ENCODE measurements at regions not wholly inside any gene's neighbourhood (a gene's known extent, or its start where the extent isn't known, plus 50 kb on each side); places are given as distances from the start of the nearest gene placed in this dataset.

- intact Hi-C loops (cut with micrococcal nuclease): no loop called here
Observed at GRCh38 chr6:142676027-142676443, 268.9 kb downstream of the HIVEP2 start.

- intact Hi-C loops (cut with micrococcal nuclease): no loop called here
Observed at GRCh38 chr6:142676647-142677192, 268.3 kb downstream of the HIVEP2 start.

DNA sequence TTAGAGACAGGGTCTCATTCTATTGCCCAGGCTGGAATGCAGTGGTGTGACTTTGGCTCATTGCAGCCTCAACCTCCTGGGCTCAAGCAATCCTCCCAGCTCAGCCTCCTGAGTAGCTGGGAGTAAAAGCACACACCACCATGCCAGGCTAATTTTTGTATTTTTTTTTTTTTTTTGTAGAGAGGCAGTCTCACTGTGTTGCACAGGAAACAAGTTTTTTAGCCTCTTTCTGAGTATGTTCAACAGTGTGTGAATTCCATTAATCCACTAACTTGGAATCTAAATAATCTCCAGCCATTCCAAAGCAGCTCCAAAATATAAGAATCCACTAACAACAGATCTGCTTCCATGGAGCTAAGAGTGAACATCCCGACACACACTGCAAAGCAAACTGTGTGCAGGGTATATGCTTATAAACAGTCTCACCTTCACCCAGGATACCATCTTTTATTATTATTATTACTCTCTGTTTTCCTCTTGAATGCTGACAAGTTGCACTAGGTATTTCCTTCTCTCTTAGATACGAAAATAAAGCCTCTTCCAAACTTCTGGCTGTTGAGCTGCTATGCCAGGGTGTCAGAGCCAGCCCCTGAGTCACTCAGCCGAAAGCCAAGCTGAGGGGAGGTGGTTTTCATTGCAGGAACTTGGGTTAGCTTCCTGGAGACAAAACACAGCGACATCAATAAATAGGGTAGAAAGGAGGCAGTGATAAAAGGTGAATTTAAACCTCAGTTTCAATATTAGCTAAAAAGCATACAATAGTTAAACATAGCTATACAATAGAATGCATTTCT, 264.9 kb downstream of the HIVEP2 start:
- intact Hi-C loops (cut with micrococcal nuclease): no loop called here

DNA sequence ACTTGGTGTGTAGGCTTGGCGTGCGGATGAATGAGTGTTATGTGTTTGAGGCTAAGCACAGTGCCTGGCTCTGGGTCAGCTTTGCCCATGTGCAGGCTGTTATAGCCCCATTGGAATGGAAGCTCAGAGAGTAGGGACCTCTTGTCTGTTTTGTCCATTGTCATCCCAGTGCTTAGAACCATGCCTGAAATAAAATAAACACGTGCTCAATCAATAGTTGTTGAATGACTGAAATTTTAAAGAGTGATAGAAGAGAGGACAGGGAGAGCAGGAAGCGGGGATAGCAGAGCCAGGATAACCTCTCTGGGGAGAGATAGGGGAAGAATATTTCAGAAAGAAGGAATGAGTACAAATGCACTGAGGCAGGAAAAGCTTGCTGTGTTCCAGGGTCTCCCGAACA, 263.9 kb downstream of the HIVEP2 start:
- intact Hi-C loops (cut with micrococcal nuclease): no loop called here

GRCh38 chr6:142682985-142683384, 262.0 kb downstream of the HIVEP2 start:
- intact Hi-C loops (cut with micrococcal nuclease): no loop called here

GRCh38 chr6:142683714-142684141, 261.2 kb downstream of the HIVEP2 start:
- intact Hi-C loops (cut with micrococcal nuclease): no loop called here

DNA sequence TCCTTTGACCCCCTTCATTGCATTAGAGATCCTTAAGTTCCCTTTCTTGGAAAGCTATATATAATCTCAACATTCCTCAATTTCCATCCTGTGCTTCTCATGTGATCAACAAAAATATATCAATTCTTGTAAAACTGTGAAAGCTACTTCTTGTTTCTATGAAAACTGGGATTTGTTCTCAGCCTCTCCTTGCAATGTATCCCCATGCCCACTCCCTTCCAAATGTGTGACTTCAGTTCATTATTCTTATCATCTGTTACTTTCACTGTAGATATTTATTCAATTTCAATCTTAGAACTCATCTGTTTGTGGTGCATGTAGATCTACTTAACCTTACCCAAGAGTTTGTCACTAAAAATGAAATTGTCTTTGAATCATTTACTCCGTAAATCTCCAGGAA, 260.6 kb downstream of the HIVEP2 start:
- intact Hi-C loops (cut with micrococcal nuclease): no loop called here

GRCh38 chr6:142685852-142686506, 259.0 kb downstream of the HIVEP2 start:
- intact Hi-C loops (cut with micrococcal nuclease): no loop called here

- intact Hi-C loops (cut with micrococcal nuclease): no loop called here
Observed at GRCh38 chr6:142686507-142686887, 258.5 kb downstream of the HIVEP2 start.

DNA sequence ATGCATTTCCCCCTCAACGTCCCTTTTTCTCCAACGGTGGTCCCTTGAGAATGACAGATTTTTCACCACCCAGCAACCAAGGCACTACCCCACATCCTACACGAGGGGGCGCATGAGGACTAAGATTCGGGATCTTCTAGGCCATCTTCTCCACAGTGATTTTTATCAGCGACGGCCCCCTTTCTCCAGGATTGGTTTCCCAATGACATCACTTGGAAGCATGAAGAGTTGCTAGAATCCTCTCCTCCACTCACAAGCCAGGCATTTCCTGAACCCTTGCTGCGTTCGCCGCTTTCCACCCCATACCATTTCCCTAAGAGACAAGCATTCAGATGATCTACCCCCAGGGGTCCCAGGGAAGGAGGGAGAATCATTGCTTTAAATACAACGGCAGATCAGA, 252.0 kb downstream of the HIVEP2 start:
- intact Hi-C loops (cut with micrococcal nuclease): loop anchor here (1.0 to 10.0 kb wide), 7 partner anchors 152 to 734 kb away; no protein-coding TSS in a partner anchor

DNA sequence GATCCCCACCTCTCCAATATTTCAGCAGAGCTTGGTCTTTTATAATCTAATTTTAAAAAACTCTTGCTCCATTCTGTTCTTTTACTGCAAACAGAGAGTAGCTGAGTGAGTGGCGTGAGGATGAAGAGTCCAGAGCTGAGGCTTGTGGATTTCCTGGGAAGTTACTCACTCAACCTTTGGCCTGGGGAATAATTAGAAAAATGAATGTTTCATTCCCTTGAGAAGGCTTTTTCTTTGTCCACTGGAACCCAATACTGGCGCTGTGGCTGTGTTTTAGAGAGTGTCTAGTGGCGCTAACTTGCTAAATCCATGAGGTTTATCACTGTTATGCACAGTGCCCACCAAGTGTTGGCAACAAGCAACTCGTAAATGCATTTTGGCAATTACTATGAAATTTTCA, 251.5 kb downstream of the HIVEP2 start:
- intact Hi-C loops (cut with micrococcal nuclease): loop anchor here (1.0 to 10.0 kb wide), 7 partner anchors 151 to 734 kb away; no protein-coding TSS in a partner anchor

DNA sequence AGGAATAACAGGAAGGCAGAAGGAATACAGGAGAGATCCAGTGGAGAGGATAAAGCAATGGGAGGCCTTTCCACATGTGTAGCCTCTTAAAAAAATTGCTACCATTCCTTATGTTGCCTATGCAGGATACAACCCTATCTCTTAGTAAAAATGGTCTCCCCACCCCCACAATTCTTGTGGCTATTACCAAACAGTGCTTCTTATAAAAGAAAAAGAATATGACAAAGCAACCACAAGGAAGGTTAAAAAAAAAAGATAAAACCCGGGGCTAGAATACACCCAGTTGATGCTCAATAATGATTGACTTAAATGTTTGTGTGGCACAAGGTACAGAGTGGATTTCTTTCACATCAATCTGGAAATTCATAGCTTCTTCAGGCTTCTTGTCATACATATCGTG, 250.9 kb downstream of the HIVEP2 start:
- intact Hi-C loops (cut with micrococcal nuclease): loop anchor here (10.0 kb wide), 3 partner anchors 151 to 219 kb away; no protein-coding TSS in a partner anchor

DNA sequence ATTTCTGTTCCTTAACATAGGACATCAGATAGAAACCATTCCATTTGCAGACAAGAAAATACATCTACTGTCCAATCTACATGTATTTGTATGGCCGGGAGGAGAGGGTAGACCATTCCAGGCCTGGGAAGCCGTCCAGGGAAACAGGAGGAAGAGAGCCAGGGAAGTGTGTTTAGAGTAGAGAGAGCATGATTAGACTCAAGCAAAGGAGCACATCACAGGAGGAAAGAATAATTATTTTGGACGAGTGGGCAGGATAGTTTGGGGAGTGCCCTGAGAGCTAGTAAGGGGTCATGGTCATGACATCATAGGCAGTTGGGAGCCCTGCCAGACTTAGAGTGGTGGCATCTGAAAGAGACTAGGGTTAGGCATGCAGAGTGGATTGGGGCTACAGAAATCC, 250.0 kb downstream of the HIVEP2 start:
- intact Hi-C loops (cut with micrococcal nuclease): loop anchor here (10.0 kb wide), 3 partner anchors 150 to 220 kb away; no protein-coding TSS in a partner anchor

GRCh38 chr6:142696123-142697000, 248.6 kb downstream of the HIVEP2 start:
- intact Hi-C loops (cut with micrococcal nuclease): loop anchor here (10.0 kb wide), 3 partner anchors 148 to 222 kb away; no protein-coding TSS in a partner anchor

- intact Hi-C loops (cut with micrococcal nuclease): loop anchor here (10.0 kb wide), 3 partner anchors 148 to 222 kb away; no protein-coding TSS in a partner anchor
Observed at GRCh38 chr6:142697001-142697335, 248.0 kb downstream of the HIVEP2 start.

GRCh38 chr6:142697922-142698321, 247.1 kb downstream of the HIVEP2 start:
- intact Hi-C loops (cut with micrococcal nuclease): loop anchor here (10.0 kb wide), 3 partner anchors 147 to 223 kb away; no protein-coding TSS in a partner anchor

DNA sequence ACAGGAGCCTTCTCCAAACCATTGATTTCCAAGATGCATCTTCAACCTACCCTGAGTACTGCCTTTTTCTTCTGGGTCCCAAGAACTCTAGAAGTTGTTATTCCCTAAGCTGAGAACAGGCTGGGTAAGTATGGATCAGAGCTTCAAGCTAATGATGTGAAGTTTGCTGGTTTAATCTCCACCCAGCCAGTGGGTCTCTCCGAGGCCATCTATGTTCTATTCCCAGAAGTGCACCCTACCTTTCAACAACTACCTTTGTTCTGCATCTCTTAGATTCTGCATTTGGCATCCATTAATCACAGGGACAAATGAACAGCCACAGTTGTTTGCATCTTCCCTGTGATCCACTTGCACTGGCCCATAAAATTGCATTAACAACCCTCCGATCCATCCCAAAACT, 246.2 kb downstream of the HIVEP2 start:
- intact Hi-C loops (cut with micrococcal nuclease): loop anchor here (10.0 kb wide), 3 partner anchors 146 to 224 kb away; no protein-coding TSS in a partner anchor

GRCh38 chr6:142699391-142699790, 245.6 kb downstream of the HIVEP2 start:
- intact Hi-C loops (cut with micrococcal nuclease): loop anchor here (10.0 kb wide), 3 partner anchors 145 to 225 kb away; no protein-coding TSS in a partner anchor

DNA sequence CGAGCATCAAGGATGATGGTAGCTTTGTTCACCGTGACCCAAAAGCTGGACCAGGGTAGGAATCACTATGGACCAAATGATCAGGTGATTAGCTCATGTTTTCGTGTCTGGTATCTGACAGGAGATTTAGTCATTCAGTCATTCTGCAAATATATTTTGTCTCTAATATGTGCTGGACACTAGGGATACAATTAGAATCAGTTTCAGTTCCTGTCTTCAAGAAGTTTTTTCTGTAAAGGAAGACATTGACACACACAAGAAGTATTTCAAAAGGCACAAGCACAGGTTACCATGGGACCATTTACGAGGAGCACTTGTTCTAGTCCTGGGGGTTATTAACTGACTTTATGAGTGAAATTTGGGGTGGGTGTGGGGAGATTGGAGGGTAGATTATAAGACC, 244.9 kb downstream of the HIVEP2 start:
- intact Hi-C loops (cut with micrococcal nuclease): no loop called here

DNA sequence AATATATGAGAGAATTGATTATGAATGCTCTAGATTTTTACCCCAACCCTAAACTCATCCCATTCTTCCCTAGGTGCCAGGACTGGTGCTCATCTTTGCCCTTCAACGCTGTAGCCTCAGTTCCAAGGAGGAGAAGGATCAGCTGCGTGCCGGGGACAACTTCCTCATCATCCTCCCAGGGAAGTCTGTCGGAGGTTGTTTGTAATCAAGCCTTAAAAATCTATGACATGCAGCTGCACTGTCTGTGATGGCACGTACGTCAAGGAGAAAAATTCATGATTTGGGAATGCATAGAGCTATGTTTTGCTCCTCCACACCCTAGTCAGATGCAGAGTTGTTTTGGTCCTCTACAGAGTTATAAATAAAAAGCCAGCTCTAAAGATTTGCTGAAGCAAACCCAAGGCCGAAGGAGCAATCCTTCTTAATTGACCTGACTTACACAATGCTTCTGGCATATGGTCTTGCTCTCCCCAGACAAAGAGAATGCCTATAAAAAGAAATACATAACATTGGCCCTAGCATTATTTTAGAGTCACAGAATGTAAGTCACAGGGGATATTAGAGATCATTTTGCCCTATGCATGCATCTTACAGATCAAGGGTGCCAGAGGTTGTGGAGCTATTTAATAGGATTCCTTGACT, 244.2 kb downstream of the HIVEP2 start:
- intact Hi-C loops (cut with micrococcal nuclease): no loop called here
